H1 (cell line): ENCODE measurements at regions not wholly inside any gene's neighbourhood (a gene's known extent, or its start where the extent isn't known, plus 50 kb on each side); places are given as distances from the start of the nearest gene placed in this dataset.

Source experiments
- CTCF ChIA-PET: fragments of 300-600 bp; sonication (Branson Sonifier 250); formaldehyde crosslinking; loops from one replicate; lab custom pipeline; 2021; ENCODE audit not compliant: partially characterized antibody; lab: Charles Lee
- POLR2A ChIA-PET: fragments of 300-600 bp; sonication (Branson Sonifier 250); formaldehyde crosslinking; loops from one replicate; lab custom pipeline; 2021; ENCODE audit warnings: inconsistent platforms; ENCODE audit not compliant: partially characterized antibody; lab: Charles Lee
- DNase-seq, 2 experiments: peaks; one replicate each; pipeline versions ENCODE4 v3.0.0 to v3.0.0-alpha.2; 2010 to 2022; ENCODE audit warnings: low spot score in 2 of 2, low read depth in 1 of 2, mixed read lengths in 1 of 2
- FAIRE-seq: peaks from 2 replicates; lab custom pipeline; 2011; peaks lifted over from hg19 to GRCh38; lab: Jason Lieb, UNC
- H2AFZ ChIP-seq: 2 replicates; pipeline ENCODE4 v1.8.1; 2012; ENCODE audit warnings: low read length, inconsistent platforms
- H2AK5ac ChIP-seq: 2 replicates; pipeline ENCODE4 v1.6.1; 2013; ENCODE audit warnings: low read depth, low read length
- H2BK120ac ChIP-seq: replicated peaks from 2 replicates; pipeline ENCODE3; 2013; ENCODE audit warnings: low read depth, low read length, inconsistent platforms
- H2BK12ac ChIP-seq: 2 replicates; pipeline ENCODE4 v1.6.1; 2013; ENCODE audit warnings: low read depth, low read length
- H2BK15ac ChIP-seq: 2 replicates; pipeline ENCODE4 v1.6.1; 2013; ENCODE audit warnings: low read length
- H2BK20ac ChIP-seq: 2 replicates; pipeline ENCODE4 v1.6.1; 2013; ENCODE audit warnings: low read length
- H2BK5ac ChIP-seq: 2 replicates; pipeline ENCODE4 v1.6.1; 2013; ENCODE audit warnings: low read depth, low read length
- H3K14ac ChIP-seq: 2 replicates; pipeline ENCODE4 v1.6.1; 2013; ENCODE audit warnings: inconsistent platforms; ENCODE audit not compliant: insufficient read length
- H3K18ac ChIP-seq: 2 replicates; pipeline ENCODE4 v1.6.1; 2013; ENCODE audit warnings: low read length; ENCODE audit errors: extremely low read depth
- H3K23ac ChIP-seq: 2 replicates; pipeline ENCODE4 v1.6.1; 2013; ENCODE audit warnings: inconsistent platforms; ENCODE audit not compliant: insufficient read length
- H3K23me2 ChIP-seq: 2 replicates; pipeline ENCODE4 v1.6.1; 2013; ENCODE audit warnings: low read depth, low read length
- H3K27ac ChIP-seq: 2 replicates; pipeline ENCODE4 v1.6.1; 2011; ENCODE audit warnings: low read depth, low read length, inconsistent platforms
- H3K27me3 ChIP-seq, 4 experiments: replicated peaks in 1 of 4; 1 replicate in 1 of 4; 2 replicates in 3 of 4; pipeline versions ENCODE4 v1.6.1 to v1.8.1; 2011 to 2013; ENCODE audit warnings: low read length in 3 of 4, mild to moderate bottlenecking in 3 of 4, inconsistent platforms in 2 of 4, mixed read lengths in 2 of 4, moderate library complexity in 1 of 4; ENCODE audit not compliant: control insufficient read depth in 3 of 4, insufficient read depth in 3 of 4; ENCODE audit errors: extremely low read depth in 1 of 4
- H3K36me3 ChIP-seq, 4 experiments: 2 replicates each; pipeline versions ENCODE4 v1.6.1 to v1.8.1; 2011 to 2013; ENCODE audit warnings: mild to moderate bottlenecking in 4 of 4, low read length in 3 of 4, moderate library complexity in 2 of 4, control low read depth in 1 of 4, inconsistent platforms in 1 of 4; ENCODE audit not compliant: insufficient read depth in 4 of 4, control insufficient read depth in 2 of 4
- H3K4ac ChIP-seq: replicated peaks from 2 replicates; pipeline ENCODE3; 2013; ENCODE audit warnings: low read length, low read depth, mixed read lengths, inconsistent platforms; ENCODE audit not compliant: insufficient read length
- H3K4me1 ChIP-seq, 4 experiments: replicated peaks in 1 of 4; 1 replicate in 1 of 4; 2 replicates in 3 of 4; pipeline versions ENCODE4 v1.6.1 to v1.8.1; 2011 to 2013; ENCODE audit warnings: low read length in 3 of 4, inconsistent platforms in 2 of 4, mixed read lengths in 1 of 4; ENCODE audit not compliant: insufficient read depth in 4 of 4, control insufficient read depth in 3 of 4
- H3K4me2 ChIP-seq, 2 experiments: 2 replicates each; pipeline versions ENCODE4 v1.6.1 to v1.8.1; 2011 to 2013; ENCODE audit warnings: low read depth in 2 of 2, low read length in 2 of 2, control low read depth in 1 of 2, inconsistent platforms in 1 of 2, mild to moderate bottlenecking in 1 of 2; ENCODE audit not compliant: insufficient read depth in 1 of 2
- H3K4me3 ChIP-seq, 4 experiments: fragments of 200-600, 300-600 bp in 1 of 4; sonication (generic), shearing (Covaris generic), sonication (Bioruptor Twin) in 1 of 4; 2 replicates each; pipeline versions ENCODE4 v1.5.1 to v1.8.1; 2011 to 2016; ENCODE audit warnings: low read length in 4 of 4, low read depth in 3 of 4, control low read depth in 2 of 4, inconsistent platforms in 2 of 4, mild to moderate bottlenecking in 2 of 4, mixed read lengths in 1 of 4, moderate library complexity in 1 of 4; ENCODE audit not compliant: insufficient read depth in 2 of 4; ENCODE audit errors: extremely low read depth in 1 of 4
- H3K56ac ChIP-seq: replicated peaks from 2 replicates; pipeline ENCODE3; 2013; ENCODE audit warnings: low read depth, mild to moderate bottlenecking, mixed read lengths, low read length, inconsistent platforms; ENCODE audit not compliant: insufficient read length
- H3K79me1 ChIP-seq: 2 replicates; pipeline ENCODE4 v1.6.1; 2013; ENCODE audit warnings: low read depth, low read length, control low read depth
- H3K79me2 ChIP-seq, 2 experiments: 2 replicates each; pipeline versions ENCODE4 v1.6.1 to v1.8.1; 2012 to 2013; ENCODE audit warnings: low read length in 2 of 2, mild to moderate bottlenecking in 2 of 2, inconsistent platforms in 1 of 2; ENCODE audit not compliant: insufficient read depth in 2 of 2, control insufficient read depth in 1 of 2
- H3K9ac ChIP-seq, 4 experiments: replicated peaks in 1 of 4; 1 replicate in 1 of 4; 2 replicates in 3 of 4; pipeline versions ENCODE4 v1.6.1 to v1.8.1; 2011 to 2013; ENCODE audit warnings: low read depth in 3 of 4, low read length in 3 of 4, control low read depth in 2 of 4, mild to moderate bottlenecking in 2 of 4, moderate library complexity in 2 of 4, inconsistent platforms in 1 of 4; ENCODE audit errors: extremely low read depth in 1 of 4
- H3K9me3 ChIP-seq, 2 experiments: 2 replicates each; pipeline versions ENCODE4 v1.6.1 to v1.8.1; 2012 to 2013; ENCODE audit warnings: mild to moderate bottlenecking in 2 of 2, moderate library complexity in 2 of 2, control low read depth in 1 of 2, inconsistent platforms in 1 of 2, low read depth in 1 of 2, low read length in 1 of 2, mixed read lengths in 1 of 2; ENCODE audit not compliant: insufficient read depth in 2 of 2
- H4K20me1 ChIP-seq, 2 experiments: replicated peaks in 1 of 2; 2 replicates each; pipeline versions ENCODE3 to v1.8.1; 2011 to 2013; ENCODE audit warnings: inconsistent platforms in 2 of 2, low read length in 2 of 2, mild to moderate bottlenecking in 1 of 2; ENCODE audit not compliant: insufficient read depth in 2 of 2, control insufficient read depth in 1 of 2
- H4K5ac ChIP-seq: 2 replicates; pipeline ENCODE4 v1.6.1; 2013; ENCODE audit warnings: low read length, low read depth, mixed read lengths, inconsistent platforms; ENCODE audit not compliant: insufficient read length
- H4K8ac ChIP-seq: 2 replicates; pipeline ENCODE4 v1.8.0; 2013; ENCODE audit warnings: mild to moderate bottlenecking, moderate library complexity, low read length, inconsistent platforms; ENCODE audit not compliant: insufficient read depth; ENCODE audit errors: extremely low read depth
- H4K91ac ChIP-seq: replicated peaks from 2 replicates; pipeline ENCODE3; 2013; ENCODE audit warnings: low read length, mixed read lengths, inconsistent platforms; ENCODE audit not compliant: insufficient read length
- KDM4A ChIP-seq: IDR thresholded peaks from one replicate; pipeline ENCODE4 v1.7.1; 2012; ENCODE audit warnings: low read depth, mild to moderate bottlenecking, moderate library complexity, low read length, inconsistent platforms; ENCODE audit not compliant: severe bottlenecking
- SAP30 ChIP-seq: fragments of 300-600 bp; sonication (generic); IDR thresholded peaks from 2 replicates; pipeline ENCODE4 v1.7.1; 2012; ENCODE audit warnings: low read length, moderate library complexity, mild to moderate bottlenecking, inconsistent platforms; ENCODE audit not compliant: insufficient read depth, insufficient replicate concordance
- SIX5 ChIP-seq: IDR thresholded peaks from 2 replicates; pipeline ENCODE4 v1.6.1; 2011; ENCODE audit warnings: mild to moderate bottlenecking, low read depth, low read length
- SP1 ChIP-seq: IDR thresholded peaks from 2 replicates; pipeline ENCODE4 v1.6.1; 2011; ENCODE audit warnings: low read depth, low read length
- YY1 ChIP-seq: IDR thresholded peaks from 2 replicates; pipeline ENCODE4 v1.6.1; 2011; ENCODE audit warnings: low read depth, mild to moderate bottlenecking, low read length
- WGBS, 2 experiments: shearing (Covaris generic) in 1 of 2; methylation state at CpG; one replicate each; pipeline versions ENCODE4 v1.1.6 to v1.1.7; 2013 to 2015; ENCODE audit warnings: low lambda C conversion rate in 2 of 2, mixed read lengths in 2 of 2, inconsistent platforms in 1 of 2, low coverage in 1 of 2, missing lambda C conversion rate in 1 of 2; ENCODE audit not compliant: insufficient replicate concordance in 2 of 2, insufficient coverage in 1 of 2, insufficient read length in 1 of 2; ENCODE audit errors: extremely low coverage in 1 of 2, missing lambda C conversion rate in 1 of 2; 5-methylcytosine and 5-hydroxymethylcytosine counted together
- TF ChIP-seq, protein P1 (sequence below): IDR thresholded peaks from 2 replicates; pipeline ENCODE4 v1.6.1; 2012; ENCODE audit warnings: inconsistent platforms

DNA sequence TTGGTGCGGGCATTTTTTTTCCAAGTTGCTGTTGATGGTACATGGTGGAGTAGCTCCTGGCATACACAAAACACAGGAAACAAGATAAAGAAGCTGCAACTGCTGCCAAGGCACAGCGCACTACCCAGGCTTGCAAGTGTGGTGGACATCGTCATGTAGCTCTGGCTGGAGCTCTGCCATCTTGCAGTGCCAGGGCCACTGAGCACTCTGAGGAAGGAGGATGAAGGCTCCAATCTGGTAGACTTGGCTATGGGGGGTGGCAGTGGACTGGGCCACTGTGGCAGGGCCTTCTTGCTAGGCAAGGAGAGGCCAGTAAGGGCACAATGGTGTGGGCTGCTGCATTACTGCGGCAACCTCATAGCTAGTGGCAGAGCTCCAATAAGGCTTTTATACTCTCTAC lies 263.5 kb downstream of the CENPW start:
- H3K36me3 ChIP-seq, result no peaks in the 10 kb centered on the region
- no peak for TF ChIP-seq YY1
- TF ChIP-seq KDM4A, result no peak
- no peak for TF ChIP-seq SIX5
- TF ChIP-seq, protein P1, sequence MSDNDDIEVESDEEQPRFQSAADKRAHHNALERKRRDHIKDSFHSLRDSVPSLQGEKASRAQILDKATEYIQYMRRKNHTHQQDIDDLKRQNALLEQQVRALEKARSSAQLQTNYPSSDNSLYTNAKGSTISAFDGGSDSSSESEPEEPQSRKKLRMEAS, result no peak
- no peak for TF ChIP-seq SP1
- no peak for TF ChIP-seq SAP30
- H3K9me3 ChIP-seq, result peaks cover 0 to 4% of the 10 kb centered on the region in 2 experiments; a peak in 1 of 4 replicates
- WGBS, 2 experiments, result 98% methylated on average over 4 of the region's 4 CpGs; no CpG with 5 or more reads in 1 of the 2 experiments
- POLR2A ChIA-PET, result no interaction called here
- no peak overlapping the region for H2BK5ac ChIP-seq
- no peak overlapping the region for H3K18ac ChIP-seq
- no peak overlapping the region for H3K14ac ChIP-seq
- H2BK12ac ChIP-seq, result no peak overlapping the region
- H3K4me2 ChIP-seq, result no peak overlapping the region
- H4K5ac ChIP-seq, result no peak overlapping the region
- no peak for DNase-seq
- H3K79me2 ChIP-seq, result no peaks in the 10 kb centered on the region
- H3K23me2 ChIP-seq, result no peaks in the 10 kb centered on the region
- H3K27me3 ChIP-seq, result no peaks in the 10 kb centered on the region
- H2BK15ac ChIP-seq, result no peak overlapping the region
- no peak overlapping the region for H2BK120ac ChIP-seq
- H3K56ac ChIP-seq, result no peak overlapping the region
- no peak overlapping the region for H3K23ac ChIP-seq
- H4K8ac ChIP-seq, result no peak overlapping the region
- no peak for FAIRE-seq
- no peak overlapping the region for H3K4ac ChIP-seq
- no peak overlapping the region for H3K4me3 ChIP-seq
- H2AFZ ChIP-seq, result no peak overlapping the region
- H4K91ac ChIP-seq, result no peak overlapping the region
- H3K79me1 ChIP-seq, result no peaks in the 10 kb centered on the region
- no peak overlapping the region for H2BK20ac ChIP-seq
- H3K27ac ChIP-seq, result no peak overlapping the region
- no peak overlapping the region for H3K9ac ChIP-seq
- H4K20me1 ChIP-seq, result no peaks in the 10 kb centered on the region
- H2AK5ac ChIP-seq, result no peak overlapping the region
- H3K4me1 ChIP-seq, result no peaks in the 10 kb centered on the region
- CTCF ChIA-PET, result interaction anchor here (0.6 to 1.3 kb wide), 2 partner anchors 24 to 242 kb away, joined by 3 to 4 read pairs; no protein-coding TSS in a partner anchor
